H9 (cell line): ENCODE measurements at regions not wholly inside any gene's neighbourhood (a gene's known extent, or its start where the extent isn't known, plus 50 kb on each side); places are given as distances from the start of the nearest gene placed in this dataset.

Experiments used
- DNase-seq: peaks from one replicate; pipeline ENCODE4 v3.0.0-alpha.2; 2017
- H2AFZ ChIP-seq: one replicate; pipeline ENCODE4 v1.6.1; 2013; ENCODE audit warnings: mild to moderate bottlenecking, low read length, control low read depth, moderate library complexity
- H2AK5ac ChIP-seq: 2 replicates; pipeline ENCODE4 v1.6.1; 2013; ENCODE audit warnings: low read length, control low read depth, mixed read lengths; ENCODE audit not compliant: insufficient read length
- H2BK120ac ChIP-seq: one replicate; pipeline ENCODE4 v1.6.1; 2013; ENCODE audit warnings: low read depth, mild to moderate bottlenecking, low read length, control low read depth, inconsistent platforms; ENCODE audit not compliant: poor library complexity, severe bottlenecking
- H2BK12ac ChIP-seq: 2 replicates; pipeline ENCODE4 v1.6.1; 2013; ENCODE audit warnings: low read length, control low read depth, mixed read lengths, low read depth; ENCODE audit not compliant: insufficient read length
- H2BK15ac ChIP-seq: 2 replicates; pipeline ENCODE4 v1.6.1; 2013; ENCODE audit warnings: low read depth, low read length, control low read depth
- H2BK20ac ChIP-seq: one replicate; pipeline ENCODE4 v1.6.1; 2013; ENCODE audit warnings: low read depth, mild to moderate bottlenecking, low read length, control low read depth, inconsistent platforms; ENCODE audit not compliant: poor library complexity, severe bottlenecking
- H2BK5ac ChIP-seq: 2 replicates; pipeline ENCODE4 v1.6.1; 2013; ENCODE audit warnings: low read length, control low read depth, mixed read lengths; ENCODE audit not compliant: insufficient read length
- H3K14ac ChIP-seq: 2 replicates; pipeline ENCODE4 v1.6.1; 2013; ENCODE audit warnings: low read length, control low read depth; ENCODE audit not compliant: insufficient read depth
- H3K18ac ChIP-seq: 2 replicates; pipeline ENCODE4 v1.6.1; 2013; ENCODE audit warnings: low read depth, mild to moderate bottlenecking, mixed read lengths, low read length, control low read depth; ENCODE audit not compliant: insufficient read length
- H3K23ac ChIP-seq: 2 replicates; pipeline ENCODE4 v1.6.1; 2013; ENCODE audit warnings: low read length, control low read depth, mixed read lengths, low read depth; ENCODE audit not compliant: insufficient read length
- H3K23me2 ChIP-seq: 2 replicates; pipeline ENCODE4 v1.6.1; 2013; ENCODE audit warnings: low read depth, mild to moderate bottlenecking, mixed read lengths, low read length, control low read depth; ENCODE audit not compliant: insufficient read length, poor library complexity, severe bottlenecking
- H3K27ac ChIP-seq: 2 replicates; pipeline ENCODE4 v1.5.1; 2013; ENCODE audit warnings: low read length, control low read depth, mixed read lengths, low read depth; ENCODE audit not compliant: insufficient read length
- H3K27me3 ChIP-seq: 2 replicates; pipeline ENCODE4 v1.6.1; 2013; ENCODE audit warnings: low read length, control low read depth, inconsistent platforms; ENCODE audit not compliant: insufficient read depth
- H3K4ac ChIP-seq: 2 replicates; pipeline ENCODE4 v1.6.1; 2013; ENCODE audit warnings: low read depth, mild to moderate bottlenecking, control low read depth, inconsistent platforms, low read length, moderate library complexity
- H3K4me1 ChIP-seq: 2 replicates; pipeline ENCODE4 v1.6.1; 2013; ENCODE audit warnings: low read length, control low read depth, inconsistent platforms; ENCODE audit not compliant: insufficient read depth
- H3K4me2 ChIP-seq: 2 replicates; pipeline ENCODE4 v1.6.1; 2013; ENCODE audit warnings: low read length, control low read depth, mixed read lengths; ENCODE audit not compliant: insufficient read length, insufficient read depth
- H3K56ac ChIP-seq: 2 replicates; pipeline ENCODE4 v1.6.1; 2013; ENCODE audit warnings: low read depth, mild to moderate bottlenecking, mixed read lengths, low read length, control low read depth; ENCODE audit not compliant: insufficient read length
- H3K79me1 ChIP-seq: 2 replicates; pipeline ENCODE4 v1.6.1; 2013; ENCODE audit warnings: low read depth, mild to moderate bottlenecking, moderate library complexity, low read length, control low read depth, inconsistent platforms; ENCODE audit not compliant: insufficient read depth, poor library complexity, severe bottlenecking
- H3K79me2 ChIP-seq: 2 replicates; pipeline ENCODE4 v1.6.1; 2013; ENCODE audit warnings: low read length, control low read depth, inconsistent platforms; ENCODE audit not compliant: insufficient read depth
- H3K9ac ChIP-seq: 2 replicates; pipeline ENCODE4 v1.6.1; 2013; ENCODE audit warnings: low read length, control low read depth, mixed read lengths; ENCODE audit not compliant: insufficient read length; ENCODE audit errors: extremely low read depth
- H3K9me3 ChIP-seq: one replicate; pipeline ENCODE4 v1.6.1; 2013; ENCODE audit warnings: low read depth, low read length, inconsistent platforms; ENCODE audit not compliant: control insufficient read depth
- H3T11ph ChIP-seq: one replicate; pipeline ENCODE4 v1.6.1; 2013; ENCODE audit warnings: mild to moderate bottlenecking, low read length, control low read depth, inconsistent platforms
- H4K20me1 ChIP-seq: one replicate; pipeline ENCODE4 v1.6.1; 2013; ENCODE audit not compliant: control insufficient read depth, insufficient read length, insufficient read depth
- H4K5ac ChIP-seq: 2 replicates; pipeline ENCODE4 v1.6.1; 2013; ENCODE audit warnings: low read depth, mild to moderate bottlenecking, mixed read lengths, low read length, control low read depth; ENCODE audit not compliant: insufficient read length
- H4K8ac ChIP-seq: replicated peaks from 2 replicates; pipeline ENCODE4 v1.6.1; 2013; ENCODE audit warnings: low read length, control low read depth, mixed read lengths, low read depth; ENCODE audit not compliant: insufficient read length
- H4K91ac ChIP-seq: 2 replicates; pipeline ENCODE4 v1.6.1; 2013; ENCODE audit warnings: low read depth, mild to moderate bottlenecking, moderate library complexity, mixed read lengths, low read length, control low read depth; ENCODE audit not compliant: insufficient read length
- H3K27ac Mint-ChIP-seq, 3 experiments: 2 replicates in 2 of 3; 3 replicates in 1 of 3; pipeline ENCODE4 v1.8.0; 2020 to 2021; ENCODE audit warnings: mixed read lengths in 3 of 3, mild to moderate bottlenecking in 1 of 3, moderate library complexity in 1 of 3
- H3K27me3 Mint-ChIP-seq: 2 replicates; pipeline ENCODE4 v1.8.0; 2021; ENCODE audit warnings: low read depth, mild to moderate bottlenecking, moderate library complexity, mixed read lengths
- H3K36me3 Mint-ChIP-seq, 3 experiments: 2 replicates in 2 of 3; 3 replicates in 1 of 3; pipeline ENCODE4 v1.8.0; 2020 to 2021; ENCODE audit warnings: low read depth in 3 of 3, mixed read lengths in 3 of 3; ENCODE audit not compliant: insufficient read depth in 1 of 3
- H3K4me1 Mint-ChIP-seq, 2 experiments: 2 replicates each; pipeline ENCODE4 v1.8.0; 2020; ENCODE audit warnings: mixed read lengths in 2 of 2
- H3K4me3 Mint-ChIP-seq, 2 experiments: 2 replicates in 1 of 2; 3 replicates in 1 of 2; pipeline ENCODE4 v1.8.0; 2020 to 2021; ENCODE audit warnings: mild to moderate bottlenecking in 2 of 2, mixed read lengths in 2 of 2, moderate library complexity in 1 of 2
- H3K9me3 Mint-ChIP-seq, 2 experiments: 2 replicates in 1 of 2; 3 replicates in 1 of 2; pipeline ENCODE4 v1.8.0; 2020; ENCODE audit warnings: mild to moderate bottlenecking in 2 of 2, mixed read lengths in 2 of 2, moderate library complexity in 1 of 2
- WGBS: extraction: QIAGEN DNeasy Blood & Tissue Kit; methylation state at CpG from one replicate; pipeline ENCODE4 v1.1.7; 2013; ENCODE audit warnings: missing lambda C conversion rate, low lambda C conversion rate, mixed read lengths; ENCODE audit not compliant: insufficient read length; ENCODE audit errors: extremely low coverage; 5-methylcytosine and 5-hydroxymethylcytosine counted together
- TF ChIP-seq, protein P1 (sequence below): fragments of 200-600 bp; sonication (generic); conservative IDR thresholded peaks from 3 replicates; pipeline ENCODE4 v1.8.0; 2021; ENCODE audit warnings: antibody characterized with exemption, mild to moderate bottlenecking

DNA sequence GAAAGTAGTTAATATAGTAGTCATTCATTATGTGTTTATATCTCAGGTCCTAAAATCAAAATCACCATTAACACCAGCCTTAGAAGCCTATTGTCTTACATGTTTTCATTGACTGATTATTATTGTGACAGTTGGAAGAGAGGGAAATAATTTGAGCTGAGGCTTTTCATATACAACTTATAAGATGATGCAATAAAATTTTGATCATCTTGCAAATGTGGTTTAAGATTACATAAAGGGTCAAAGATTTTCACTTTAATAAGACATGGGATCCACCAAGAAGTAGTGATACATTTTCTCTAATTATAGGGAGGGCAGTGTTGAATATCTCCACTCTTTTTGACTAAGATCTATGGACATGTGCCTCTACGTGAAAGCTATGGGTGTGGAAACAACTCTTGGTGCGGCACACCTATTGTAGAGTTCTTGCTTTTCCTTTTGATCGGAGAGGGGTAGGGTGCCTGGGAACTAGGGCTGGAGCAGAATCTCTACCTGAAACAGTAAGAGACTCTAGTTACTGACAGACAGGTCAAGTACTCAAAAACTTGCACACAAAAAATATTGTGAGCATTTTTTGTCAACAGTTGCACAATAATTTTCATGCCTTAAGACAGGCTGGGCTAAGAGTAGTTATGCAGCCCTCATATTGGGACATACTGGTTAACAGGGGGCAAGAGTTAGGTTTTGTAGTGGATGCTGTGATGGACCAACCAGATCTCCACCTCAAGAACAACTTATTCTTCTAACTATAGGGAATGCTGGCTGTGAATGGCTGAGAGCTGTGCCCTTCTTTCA is 139.3 kb upstream of the FST start:
- Histone ChIP-seq H2BK20ac (no peak overlapping the region), H2BK5ac (no peak overlapping the region), H4K91ac (no peak overlapping the region), H3K27me3 (no peaks in the 10 kb centered on the region), H2AK5ac (no peak overlapping the region), H4K20me1 (no peaks in the 10 kb centered on the region), H3K4me1 (no peaks in the 10 kb centered on the region), H3K14ac (no peak overlapping the region), H3K79me2 (no peaks in the 10 kb centered on the region), H3K79me1 (no peaks in the 10 kb centered on the region), H3T11ph (no peak overlapping the region), H2BK15ac (no peak overlapping the region), H4K5ac (no peak overlapping the region), H3K9ac (no peak overlapping the region), H3K27ac (no peak overlapping the region), H3K23ac (no peak overlapping the region), H2BK120ac (no peak overlapping the region), H4K8ac (no peak overlapping the region), H3K4me2 (no peak overlapping the region), H3K9me3 (no peaks in the 10 kb centered on the region), H2AFZ (no peak overlapping the region), H3K18ac (no peak overlapping the region), H3K56ac (no peak overlapping the region), H3K23me2 (no peaks in the 10 kb centered on the region), H3K4ac (no peak overlapping the region), H2BK12ac (no peak overlapping the region)
- no peak overlapping the region for H3K4me3 Mint-ChIP-seq
- TF ChIP-seq, protein P1, sequence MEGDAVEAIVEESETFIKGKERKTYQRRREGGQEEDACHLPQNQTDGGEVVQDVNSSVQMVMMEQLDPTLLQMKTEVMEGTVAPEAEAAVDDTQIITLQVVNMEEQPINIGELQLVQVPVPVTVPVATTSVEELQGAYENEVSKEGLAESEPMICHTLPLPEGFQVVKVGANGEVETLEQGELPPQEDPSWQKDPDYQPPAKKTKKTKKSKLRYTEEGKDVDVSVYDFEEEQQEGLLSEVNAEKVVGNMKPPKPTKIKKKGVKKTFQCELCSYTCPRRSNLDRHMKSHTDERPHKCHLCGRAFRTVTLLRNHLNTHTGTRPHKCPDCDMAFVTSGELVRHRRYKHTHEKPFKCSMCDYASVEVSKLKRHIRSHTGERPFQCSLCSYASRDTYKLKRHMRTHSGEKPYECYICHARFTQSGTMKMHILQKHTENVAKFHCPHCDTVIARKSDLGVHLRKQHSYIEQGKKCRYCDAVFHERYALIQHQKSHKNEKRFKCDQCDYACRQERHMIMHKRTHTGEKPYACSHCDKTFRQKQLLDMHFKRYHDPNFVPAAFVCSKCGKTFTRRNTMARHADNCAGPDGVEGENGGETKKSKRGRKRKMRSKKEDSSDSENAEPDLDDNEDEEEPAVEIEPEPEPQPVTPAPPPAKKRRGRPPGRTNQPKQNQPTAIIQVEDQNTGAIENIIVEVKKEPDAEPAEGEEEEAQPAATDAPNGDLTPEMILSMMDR: no peak
- H3K9me3 Mint-ChIP-seq: peaks cover 5 to 6% of the 10 kb centered on the region in 2 experiments; a peak in 4 of 5 replicates
- no peaks in the 10 kb centered on the region for H3K27me3 Mint-ChIP-seq
- DNase-seq: no peak
- no CpG with 5 or more reads among the region's 3 CpGs for WGBS
- H3K4me1 Mint-ChIP-seq: no peaks in the 10 kb centered on the region
- H3K36me3 Mint-ChIP-seq: 0 out of 7 replicates have a peak, but pooled peaks cover 0 to 4% (median 0%) of the 10 kb centered on the region in 3 experiments
- H3K27ac Mint-ChIP-seq: no peak overlapping the region; a peak in 1 of 7 replicates
